ENCODE measurements at regions not wholly inside any gene's neighbourhood (a gene's known extent, or its start where the extent isn't known, plus 50 kb on each side); places are given as distances from the start of the nearest gene placed in this dataset.

- H3K4me3 ChIP-seq (ENCODE audit: low read depth, low read length): no peak overlapping the region
- CTCF ChIA-PET: interaction anchor here (1.3 to 1.7 kb wide), 2 partner anchors 10 to 334 kb away, joined by 3 to 4 read pairs; no protein-coding TSS in a partner anchor
- POLR2A ChIA-PET: no interaction called here
- no peak for TF ChIP-seq CTCF (IDR thresholded peaks at IDR 0.05; ENCODE audit: insufficient read depth, low read length, missing control alignments)
- no peak for DNase-seq (ENCODE audit: low read depth, low spot score)
These were observed 114.9 kb downstream of the SIK1 start for GRCh38 chr21:43312011-43312410.

GRCh38 chr21:43311301-43311817 is 115.6 kb downstream of the SIK1 start:
- ChIA-PET POLR2A (no interaction called here), CTCF (interaction anchor here (1.2 to 1.7 kb wide), 3 partner anchors 10 to 335 kb away, joined by 3 to 4 read pairs (median 4); no protein-coding TSS in a partner anchor)
- TF ChIP-seq CTCF (IDR thresholded peaks at IDR 0.05; ENCODE audit: insufficient read depth, low read length, missing control alignments): no peak
- DNase-seq (ENCODE audit: low read depth, low spot score): no peak
- no peak overlapping the region for H3K4me3 ChIP-seq (ENCODE audit: low read depth, low read length)

GRCh38 chr21:43308815-43309283 is 118.1 kb downstream of the SIK1 start:
- ChIA-PET POLR2A (no interaction called here), CTCF (no interaction called here)
- no peak for TF ChIP-seq CTCF (IDR thresholded peaks at IDR 0.05; ENCODE audit: insufficient read depth, low read length, missing control alignments)
- DNase-seq (ENCODE audit: low read depth, low spot score): no peak
- H3K4me3 ChIP-seq (ENCODE audit: low read depth, low read length): no peak overlapping the region

GRCh38 chr21:43308101-43308814 is 118.7 kb downstream of the SIK1 start:
- no peak for TF ChIP-seq CTCF (IDR thresholded peaks at IDR 0.05; ENCODE audit: insufficient read depth, low read length, missing control alignments)
- DNase-seq (ENCODE audit: low read depth, low spot score): no peak
- H3K4me3 ChIP-seq (ENCODE audit: low read depth, low read length): no peak overlapping the region
- CTCF ChIA-PET: no interaction called here
- POLR2A ChIA-PET: no interaction called here

GRCh38 chr21:43307677-43308070 is 119.3 kb downstream of the SIK1 start:
- ChIA-PET POLR2A (no interaction called here), CTCF (no interaction called here)
- DNase-seq (ENCODE audit: low read depth, low spot score): no peak
- no peak overlapping the region for H3K4me3 ChIP-seq (ENCODE audit: low read depth, low read length)
- no peak for TF ChIP-seq CTCF (IDR thresholded peaks at IDR 0.05; ENCODE audit: insufficient read depth, low read length, missing control alignments)

- no peak for TF ChIP-seq CTCF (IDR thresholded peaks at IDR 0.05; ENCODE audit: insufficient read depth, low read length, missing control alignments)
- H3K4me3 ChIP-seq (ENCODE audit: low read depth, low read length): no peak overlapping the region
- DNase-seq (ENCODE audit: low read depth, low spot score): no peak
- ChIA-PET CTCF (no interaction called here), POLR2A (no interaction called here)
These were observed 119.8 kb downstream of the SIK1 start for GRCh38 chr21:43306911-43307676.
